Non-pigmented ciliary epithelial cell (primary cell): ENCODE measurements at regions not wholly inside any gene's neighbourhood (a gene's known extent, or its start where the extent isn't known, plus 50 kb on each side); places are given as distances from the start of the nearest gene placed in this dataset.
"Not testable (repeated sequence)": the region's sequence is repeated elsewhere in the genome, so short reads cannot be mapped to it uniquely, and the experiment has no call there.

ENCODE experiments used
- DNase-seq: peaks from one replicate; pipeline ENCODE4 v3.0.0-alpha.2; 2010; ENCODE audit warnings: low read depth

- not testable (repeated sequence) for DNase-seq
Observed at GRCh38 chr5:7305000-7305674, 90.8 kb upstream of the ADCY2 start.

- not testable (repeated sequence) for DNase-seq
Observed at GRCh38 chr5:7306556-7306955, 89.4 kb upstream of the ADCY2 start.

GRCh38 chr5:7307709-7308108 lies 88.2 kb upstream of the ADCY2 start:
- DNase-seq: not testable (repeated sequence)

DNA sequence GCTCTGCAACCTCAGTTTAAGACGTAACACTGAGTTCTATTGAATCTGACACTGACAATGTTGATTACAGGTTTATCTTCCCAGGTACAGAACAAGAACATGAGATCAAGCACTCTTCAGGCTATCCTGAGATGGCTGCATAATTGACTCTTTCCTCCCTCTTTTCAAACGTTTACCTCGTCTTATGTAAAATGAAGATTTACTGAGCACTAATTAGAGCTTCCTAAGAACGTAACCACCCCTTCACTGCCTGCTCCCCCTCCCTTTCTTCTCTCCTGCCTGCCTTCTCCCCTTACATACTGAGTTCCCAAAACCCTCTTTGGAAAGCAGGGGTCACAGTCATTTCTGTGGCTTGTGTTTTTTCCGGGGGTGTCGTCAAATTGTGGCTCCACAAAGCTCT lies 86.2 kb upstream of the ADCY2 start:
- DNase-seq: not testable (repeated sequence)

- DNase-seq: not testable (repeated sequence)
Observed at GRCh38 chr5:7310656-7311055, 85.3 kb upstream of the ADCY2 start.

- no peak for DNase-seq
Observed at GRCh38 chr5:7315118-7315517, 80.8 kb upstream of the ADCY2 start.

DNA sequence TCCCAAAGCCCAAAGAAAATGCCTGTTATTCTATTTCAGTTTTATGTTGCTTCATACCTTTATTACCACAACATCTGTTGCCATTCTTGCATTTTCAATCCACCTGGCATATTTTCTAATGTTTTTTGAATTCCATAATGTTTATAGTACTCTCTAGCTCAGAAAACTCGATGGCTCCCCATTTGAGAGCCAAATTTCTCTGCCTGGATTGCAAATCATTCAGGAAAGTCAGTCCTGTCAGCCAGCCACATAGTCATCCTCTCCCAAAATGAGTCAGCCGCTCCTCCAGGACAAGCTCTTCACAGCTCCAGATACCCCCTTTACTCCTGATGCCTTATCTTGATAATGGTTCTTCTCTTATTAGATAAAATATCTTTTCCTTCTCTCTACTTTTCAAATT lies 78.2 kb upstream of the ADCY2 start:
- no peak for DNase-seq

DNA sequence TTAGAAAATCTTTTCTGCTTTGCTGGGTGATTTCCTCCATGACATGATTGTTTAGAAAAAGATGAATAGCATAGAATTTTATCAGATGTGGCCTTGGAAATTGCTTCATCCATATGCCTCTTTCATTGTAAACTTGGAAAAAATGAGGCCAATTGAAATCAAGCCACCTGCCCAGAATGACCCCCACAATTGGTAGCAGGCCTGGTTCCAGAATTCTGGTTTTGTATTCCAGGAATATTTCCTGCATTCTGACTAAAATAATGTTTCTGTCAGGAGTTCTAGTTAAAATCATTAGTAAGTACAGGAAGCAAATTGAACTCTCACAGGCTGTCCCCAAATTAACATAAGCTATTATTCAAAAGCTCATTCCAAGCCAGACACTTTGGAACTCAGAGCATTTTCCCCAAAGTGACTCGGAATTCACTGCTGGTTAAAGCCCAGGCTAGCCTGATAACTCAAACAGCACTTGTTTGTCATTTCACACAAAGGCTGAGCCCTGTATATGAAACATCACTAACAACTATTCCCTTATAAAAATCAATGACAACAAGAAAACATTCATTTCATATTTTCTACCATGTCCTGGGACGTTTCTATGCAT lies 75.1 kb upstream of the ADCY2 start:
- no peak for DNase-seq

GRCh38 chr5:7321724-7322123 lies 74.2 kb upstream of the ADCY2 start:
- peak; percentile 55 for DNase-seq

GRCh38 chr5:7324919-7325318 lies 71.0 kb upstream of the ADCY2 start:
- DNase-seq: no peak

- DNase-seq: no peak
Observed at GRCh38 chr5:7325975-7326913, 69.7 kb upstream of the ADCY2 start.

DNA sequence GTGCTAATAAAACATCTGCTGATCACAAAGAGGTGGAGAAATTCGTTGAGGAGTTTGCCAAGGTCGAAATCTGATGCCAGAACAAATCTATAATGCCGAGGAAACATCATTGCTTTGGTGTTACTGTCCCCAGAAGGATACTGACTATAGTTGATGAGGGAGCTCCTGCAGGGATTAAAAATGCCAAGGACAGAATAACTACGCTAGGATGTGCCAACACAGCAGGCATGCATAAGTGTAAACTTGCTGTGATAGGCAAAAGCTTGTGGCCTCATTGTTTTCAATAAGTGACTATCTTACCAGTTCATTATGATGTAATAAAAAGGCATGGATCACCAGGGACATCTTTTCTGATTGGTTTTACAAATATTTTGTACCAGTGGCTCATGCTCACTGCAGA lies 66.8 kb upstream of the ADCY2 start:
- no peak for DNase-seq

DNA sequence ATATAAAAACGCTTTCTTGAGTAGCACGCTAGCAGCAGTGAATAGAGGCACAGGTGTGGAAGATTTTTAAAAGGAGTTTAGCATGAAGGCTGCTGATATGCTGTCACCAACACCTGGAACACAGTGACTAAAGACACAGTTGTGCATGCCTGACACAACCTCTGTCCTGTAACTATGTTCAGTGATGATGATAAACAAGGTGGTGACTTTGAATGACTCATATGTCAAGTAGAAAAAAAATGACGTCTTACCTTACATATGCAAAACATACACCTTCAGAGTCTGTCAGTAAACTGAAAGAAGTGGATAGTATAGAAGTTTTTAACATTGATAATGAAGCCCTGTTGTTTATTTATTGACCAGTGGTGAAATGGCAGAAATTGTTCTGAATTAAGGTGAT lies 66.2 kb upstream of the ADCY2 start:
- DNase-seq: no peak

DNA sequence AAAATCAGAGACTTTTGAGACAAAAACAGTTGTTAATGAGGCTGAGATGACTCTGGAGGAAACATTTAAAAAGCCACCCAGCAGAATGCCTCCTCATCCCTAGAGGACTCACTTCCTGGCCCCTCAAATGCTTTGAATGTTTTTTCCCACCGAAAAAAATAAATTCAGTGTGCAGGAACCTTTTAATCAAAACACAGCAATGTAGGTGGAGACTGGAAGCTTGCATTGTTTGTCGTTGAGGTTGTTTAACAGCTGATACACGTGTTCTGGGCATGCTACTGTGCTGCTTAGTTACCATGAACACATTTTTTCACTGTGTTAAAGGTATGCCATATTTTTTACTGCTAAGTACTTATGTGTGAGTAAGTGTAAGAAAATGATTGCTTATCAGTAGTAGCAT lies 65.7 kb upstream of the ADCY2 start:
- no peak for DNase-seq

GRCh38 chr5:7331131-7331530 lies 64.8 kb upstream of the ADCY2 start:
- no peak for DNase-seq
